OCI-LY3 (cell line): ENCODE measurements at regions not wholly inside any gene's neighbourhood (a gene's known extent, or its start where the extent isn't known, plus 50 kb on each side); places are given as distances from the start of the nearest gene placed in this dataset.
"Not testable (repeated sequence)": the region's sequence is repeated elsewhere in the genome, so short reads cannot be mapped to it uniquely, and the experiment has no call there.

Experiments
- H2AFZ ChIP-seq: fragments of 200-600, 300-600 bp; shearing (Covaris generic); 2 replicates; pipeline ENCODE4 v1.6.0; 2014; ENCODE audit warnings: antibody characterized with exemption, low read depth, low read length
- H3K27ac ChIP-seq: fragments of 200-600, 300-600 bp; sonication (generic); 2 replicates; pipeline ENCODE4 v1.5.1; 2014; ENCODE audit warnings: mild to moderate bottlenecking, low read length, moderate library complexity, mixed read lengths
- H3K27me3 ChIP-seq: fragments of 200-600, 300-600 bp; sonication (generic); 2 replicates; pipeline ENCODE4 v1.6.1; 2014; ENCODE audit warnings: low read depth, low read length, mixed read lengths
- H3K36me3 ChIP-seq: fragments of 200-600, 300-600 bp; sonication (generic); replicated peaks from 2 replicates; pipeline ENCODE3; 2014; ENCODE audit warnings: low read depth, low read length, mixed read lengths
- H3K4me1 ChIP-seq: fragments of 300-600, 200-600 bp; sonication (generic); 2 replicates; pipeline ENCODE4 v1.6.1; 2014; ENCODE audit warnings: low read length, mixed read lengths
- H3K4me2 ChIP-seq: fragments of 200-600, 300-600 bp; sonication (generic); 2 replicates; pipeline ENCODE4 v1.6.1; 2014; ENCODE audit warnings: low read length, mixed read lengths
- H3K4me3 ChIP-seq: fragments of 300-600, 200-600 bp; sonication (generic); 2 replicates; pipeline ENCODE4 v1.5.1; 2014; ENCODE audit warnings: antibody characterized with exemption, mild to moderate bottlenecking, low read length, moderate library complexity
- H3K79me2 ChIP-seq: fragments of 300-600, 200-600 bp; shearing (Covaris generic); 2 replicates; pipeline ENCODE4 v1.6.1; 2014; ENCODE audit warnings: mild to moderate bottlenecking, low read length, mixed read lengths
- H3K9ac ChIP-seq: fragments of 300-600, 200-600 bp; shearing (Covaris generic); 2 replicates; pipeline ENCODE4 v1.6.0; 2014; ENCODE audit warnings: mild to moderate bottlenecking, low read length, moderate library complexity
- H3K9me3 ChIP-seq: fragments of 200-600, 300-600 bp; shearing (Covaris generic); 2 replicates; pipeline ENCODE4 v1.6.1; 2014; ENCODE audit warnings: low read length, mixed read lengths; ENCODE audit not compliant: insufficient read depth
- H4K20me1 ChIP-seq: fragments of 200-600, 300-600 bp; sonication (generic); 2 replicates; pipeline ENCODE4 v1.6.1; 2016; ENCODE audit warnings: low read length, mixed read lengths; ENCODE audit not compliant: insufficient read depth
- CTCF ChIP-seq: fragments of 200-600, 300-600 bp; sonication (generic); IDR thresholded peaks from 2 replicates; pipeline ENCODE4 v1.5.1; 2014; ENCODE audit warnings: antibody characterized with exemption, low read length, low read depth
- EZH2phosphoT487 ChIP-seq: fragments of 200-600 bp; shearing (Covaris generic); IDR thresholded peaks from 2 replicates; pipeline ENCODE4 v1.6.1; 2018; ENCODE audit warnings: antibody characterized with exemption, mixed run types, low read depth

GRCh38 chr3:191020730-191021396 lies 158.4 kb upstream of the GMNC start:
- no peaks in the 10 kb centered on the region for H3K9me3 ChIP-seq
- no peaks in the 10 kb centered on the region for H3K36me3 ChIP-seq
- no peak overlapping the region for H3K4me2 ChIP-seq
- H2AFZ ChIP-seq = no peak overlapping the region
- no peaks in the 10 kb centered on the region for H3K79me2 ChIP-seq
- H3K27ac ChIP-seq = no peak overlapping the region
- no peak overlapping the region for H3K9ac ChIP-seq
- no peaks in the 10 kb centered on the region for H3K27me3 ChIP-seq
- H3K4me1 ChIP-seq = no peaks in the 10 kb centered on the region
- TF ChIP-seq CTCF (no peak), EZH2phosphoT487 (no peak)
- H4K20me1 ChIP-seq = no peaks in the 10 kb centered on the region
- no peak overlapping the region for H3K4me3 ChIP-seq

- TF ChIP-seq CTCF (no peak), EZH2phosphoT487 (no peak)
- Histone ChIP-seq H2AFZ (no peak overlapping the region), H3K79me2 (no peaks in the 10 kb centered on the region), H3K9ac (no peak overlapping the region), H4K20me1 (no peaks in the 10 kb centered on the region), H3K4me1 (no peaks in the 10 kb centered on the region), H3K9me3 (no peaks in the 10 kb centered on the region), H3K4me2 (no peak overlapping the region), H3K27me3 (no peaks in the 10 kb centered on the region), H3K4me3 (no peak overlapping the region), H3K36me3 (no peaks in the 10 kb centered on the region), H3K27ac (no peak overlapping the region)
Observed at GRCh38 chr3:191019855-191020254, 157.4 kb upstream of the GMNC start.

- H3K79me2 ChIP-seq, H3K27ac ChIP-seq, H2AFZ ChIP-seq, H4K20me1 ChIP-seq, H3K36me3 ChIP-seq, H3K9ac ChIP-seq, H3K4me3 ChIP-seq, H3K27me3 ChIP-seq, H3K4me1 ChIP-seq, H3K4me2 ChIP-seq, H3K9me3 ChIP-seq: not testable (repeated sequence)
Observed at GRCh38 chr3:191015960-191016359, 153.5 kb upstream of the GMNC start.

- no peak overlapping the region for H3K27ac ChIP-seq
- H3K9me3 ChIP-seq = no peaks in the 10 kb centered on the region
- 0 out of 2 replicates have a peak, but pooled peaks cover 3% of the 10 kb centered on the region for H3K4me1 ChIP-seq
- no peak overlapping the region for H3K4me2 ChIP-seq
- H3K4me3 ChIP-seq = no peak overlapping the region
- H4K20me1 ChIP-seq = no peaks in the 10 kb centered on the region
- H3K27me3 ChIP-seq = no peaks in the 10 kb centered on the region
- no peak overlapping the region for H3K9ac ChIP-seq
- H3K79me2 ChIP-seq = no peaks in the 10 kb centered on the region
- H2AFZ ChIP-seq = no peak overlapping the region
- no peaks in the 10 kb centered on the region for H3K36me3 ChIP-seq
- TF ChIP-seq CTCF (no peak), EZH2phosphoT487 (no peak)
Observed at GRCh38 chr3:191008074-191008473, 145.6 kb upstream of the GMNC start.
